Neural progenitor cell (in vitro differentiated cells): ENCODE measurements at regions not wholly inside any gene's neighbourhood (a gene's known extent, or its start where the extent isn't known, plus 50 kb on each side); places are given as distances from the start of the nearest gene placed in this dataset.

Experiments used
- DNase-seq: peaks from one replicate; pipeline ENCODE4 v3.0.0-alpha.2; 2016; ENCODE audit warnings: low spot score
- H2AFZ ChIP-seq: fragments of 200-600 bp; sonication (generic); replicated peaks from 2 replicates; pipeline ENCODE4 v1.6.1; 2016; ENCODE audit warnings: antibody characterized with exemption
- H3F3A ChIP-seq: fragments of 200-600 bp; sonication (generic); 2 replicates; pipeline ENCODE4 v1.6.1; 2016; ENCODE audit warnings: antibody characterized with exemption, low read depth
- H3K27ac ChIP-seq: fragments of 200-600 bp; sonication (generic); 2 replicates; pipeline ENCODE4 v1.5.1; 2016; ENCODE audit warnings: mild to moderate bottlenecking
- H3K27me3 ChIP-seq: fragments of 200-600 bp; sonication (generic); 2 replicates; pipeline ENCODE4 v1.6.1; 2016; ENCODE audit warnings: mild to moderate bottlenecking, moderate library complexity
- H3K36me3 ChIP-seq: fragments of 200-600 bp; sonication (generic); 2 replicates; pipeline ENCODE4 v1.5.1; 2016
- H3K4me1 ChIP-seq: fragments of 200-600 bp; sonication (generic); 2 replicates; pipeline ENCODE4 v1.6.1; 2016; ENCODE audit warnings: mixed run types
- H3K4me2 ChIP-seq: fragments of 200-600 bp; sonication (generic); 2 replicates; pipeline ENCODE4 v1.6.1; 2016
- H3K4me3 ChIP-seq: fragments of 200-600 bp; sonication (generic); 2 replicates; pipeline ENCODE4 v1.5.1; 2016
- H3K79me2 ChIP-seq: fragments of 200-600 bp; sonication (generic); 2 replicates; pipeline ENCODE4 v1.6.1; 2016; ENCODE audit warnings: low read depth
- H3K9ac ChIP-seq: fragments of 200-600 bp; sonication (generic); 2 replicates; pipeline ENCODE4 v1.6.1; 2016
- H3K9me3 ChIP-seq: fragments of 200-600 bp; sonication (generic); 2 replicates; pipeline ENCODE4 v1.5.1; 2016; ENCODE audit warnings: low read depth
- H4K20me1 ChIP-seq: fragments of 200-600 bp; sonication (generic); 2 replicates; pipeline ENCODE4 v1.6.1; 2016; ENCODE audit warnings: low read depth
- H3K27ac Mint-ChIP-seq: 3 replicates; pipeline ENCODE4 v1.8.0; 2021; ENCODE audit warnings: mixed read lengths
- H3K27me3 Mint-ChIP-seq: 2 replicates; pipeline ENCODE4 v1.8.0; 2022; ENCODE audit warnings: low read depth, mild to moderate bottlenecking, inconsistent platforms, moderate library complexity, mixed read lengths; ENCODE audit not compliant: insufficient read depth
- H3K36me3 Mint-ChIP-seq: 3 replicates; pipeline ENCODE4 v1.8.0; 2021; ENCODE audit warnings: mixed read lengths
- H3K4me1 Mint-ChIP-seq: 3 replicates; pipeline ENCODE4 v1.8.0; 2021; ENCODE audit warnings: mixed read lengths
- H3K4me3 Mint-ChIP-seq: 3 replicates; pipeline ENCODE4 v1.8.0; 2021; ENCODE audit warnings: mild to moderate bottlenecking, moderate library complexity, mixed read lengths
- H3K9me3 Mint-ChIP-seq: 3 replicates; pipeline ENCODE4 v1.8.0; 2020; ENCODE audit warnings: mixed read lengths
- CTCF ChIP-seq: fragments of 200-600 bp; sonication (generic); IDR thresholded peaks from 2 replicates; pipeline ENCODE4 v1.5.1; 2017; ENCODE audit warnings: antibody characterized with exemption, mild to moderate bottlenecking
- EZH2 ChIP-seq: fragments of 200-600 bp; sonication (generic); IDR thresholded peaks from 2 replicates; pipeline ENCODE4 v1.6.1; 2017; ENCODE audit warnings: antibody characterized with exemption, mild to moderate bottlenecking, moderate library complexity
- EZH2phosphoT487 ChIP-seq: fragments of 200-600 bp; sonication (generic); IDR thresholded peaks from 2 replicates; pipeline ENCODE4 v1.6.1; 2017; ENCODE audit warnings: antibody characterized with exemption

GRCh38 chr3:147654827-147655226, 245.7 kb downstream of the ZIC1 start:
- Mint-ChIP-seq H3K27me3 (no peaks in the 10 kb centered on the region), H3K27ac (no peak overlapping the region)
- H3K27ac ChIP-seq = no peak overlapping the region

GRCh38 chr3:147655236-147655635, 246.1 kb downstream of the ZIC1 start:
- Histone ChIP-seq H3K36me3 (no peaks in the 10 kb centered on the region), H3K4me3 (no peak overlapping the region), H2AFZ (no peak overlapping the region), H4K20me1 (no peaks in the 10 kb centered on the region), H3K4me1 (peaks cover 16% of the 10 kb centered on the region), H3K9ac (no peak overlapping the region), H3K27me3 (no peaks in the 10 kb centered on the region), H3K27ac (no peak overlapping the region), H3K9me3 (no peaks in the 10 kb centered on the region), H3K79me2 (no peaks in the 10 kb centered on the region), H3F3A (no peaks in the 10 kb centered on the region), H3K4me2 (no peak overlapping the region)
- H3K4me1 Mint-ChIP-seq = peaks cover 17% of the 10 kb centered on the region
- H3K36me3 Mint-ChIP-seq = peaks cover 7% of the 10 kb centered on the region
- no peak overlapping the region for H3K4me3 Mint-ChIP-seq
- no peak for DNase-seq
- H3K9me3 Mint-ChIP-seq = peaks cover 10% of the 10 kb centered on the region
- H3K27ac Mint-ChIP-seq = no peak overlapping the region
- TF ChIP-seq EZH2 = no peak
- H3K27me3 Mint-ChIP-seq = no peaks in the 10 kb centered on the region

More at GRCh38 chr3:147654827-147655226, 245.7 kb downstream of the ZIC1 start:
- H4K20me1 ChIP-seq = no peaks in the 10 kb centered on the region
- DNase-seq = no peak
- peaks cover 6% of the 10 kb centered on the region for H3K36me3 Mint-ChIP-seq
- no peak overlapping the region for H3K9ac ChIP-seq
- H3K4me3 ChIP-seq = no peak overlapping the region
- TF ChIP-seq EZH2 = no peak
- peaks cover 10% of the 10 kb centered on the region for H3K9me3 Mint-ChIP-seq
- H3K27me3 ChIP-seq = no peaks in the 10 kb centered on the region
- H3K4me1 Mint-ChIP-seq = peaks cover 17% of the 10 kb centered on the region
- no peaks in the 10 kb centered on the region for H3F3A ChIP-seq
- no peak overlapping the region for H3K4me3 Mint-ChIP-seq
- no peaks in the 10 kb centered on the region for H3K36me3 ChIP-seq
- peaks cover 16% of the 10 kb centered on the region for H3K4me1 ChIP-seq
- no peak overlapping the region for H2AFZ ChIP-seq
- H3K79me2 ChIP-seq = no peaks in the 10 kb centered on the region
- no peaks in the 10 kb centered on the region for H3K9me3 ChIP-seq
- H3K4me2 ChIP-seq = no peak overlapping the region

DNA sequence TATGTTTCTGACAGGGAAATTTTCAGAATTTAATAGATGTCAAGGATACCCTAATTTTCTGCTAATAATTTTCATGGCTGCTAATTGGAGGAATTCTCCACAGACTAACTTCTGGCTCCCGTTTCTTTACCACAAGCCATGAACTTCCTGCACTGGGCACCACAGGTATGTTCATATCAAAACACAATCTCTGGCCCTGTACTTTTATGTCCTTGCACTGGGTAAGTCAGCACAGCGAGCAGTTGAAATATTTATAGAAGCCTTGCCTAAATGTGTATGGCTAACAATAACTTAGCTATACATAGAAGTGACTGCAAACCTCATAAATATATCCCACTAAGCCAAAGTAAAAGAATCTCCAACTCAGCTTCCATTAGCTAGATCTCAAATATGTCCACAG, 246.9 kb downstream of the ZIC1 start:
- Histone ChIP-seq H3K9me3 (no peaks in the 10 kb centered on the region), H3F3A (no peaks in the 10 kb centered on the region), H3K79me2 (no peaks in the 10 kb centered on the region), H3K4me1 (peaks cover 16% of the 10 kb centered on the region), H3K9ac (no peak overlapping the region), H4K20me1 (no peaks in the 10 kb centered on the region), H3K27me3 (no peaks in the 10 kb centered on the region), H3K27ac (no peak overlapping the region), H3K4me2 (no peak overlapping the region), H3K36me3 (no peaks in the 10 kb centered on the region), H2AFZ (no peak overlapping the region), H3K4me3 (no peak overlapping the region)
- TF ChIP-seq EZH2 (no peak), EZH2phosphoT487 (no peak), CTCF (no peak)
- no peak for DNase-seq
- no peaks in the 10 kb centered on the region for H3K27me3 Mint-ChIP-seq
- H3K36me3 Mint-ChIP-seq = peaks cover 7% of the 10 kb centered on the region
- H3K4me3 Mint-ChIP-seq = no peak overlapping the region
- no peak overlapping the region for H3K27ac Mint-ChIP-seq
- peaks cover 17% of the 10 kb centered on the region for H3K4me1 Mint-ChIP-seq
- peaks cover 10% of the 10 kb centered on the region for H3K9me3 Mint-ChIP-seq

DNA sequence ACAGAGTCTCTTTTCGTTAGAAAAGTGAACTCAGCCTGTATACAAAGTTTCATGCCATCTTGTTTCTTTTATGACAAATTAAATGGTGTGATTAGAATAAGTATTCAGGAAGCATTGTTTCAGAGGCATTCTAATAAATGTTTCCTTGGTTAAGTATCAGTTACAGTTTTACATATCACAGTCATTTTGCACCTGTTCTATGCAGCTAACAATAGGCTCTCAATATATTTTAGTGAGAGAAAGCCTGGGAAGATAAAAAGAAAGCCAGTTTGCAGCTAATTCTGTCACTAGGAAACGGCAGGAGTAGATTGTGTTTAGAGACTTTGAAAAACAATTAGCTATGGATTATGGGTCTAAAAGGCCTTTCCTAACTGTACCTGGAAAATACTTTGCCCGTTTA, 252.8 kb downstream of the ZIC1 start:
- peaks cover 10% of the 10 kb centered on the region for H3K9me3 Mint-ChIP-seq
- peak overlapping the region; percentile 8 for H3K27ac Mint-ChIP-seq
- TF ChIP-seq EZH2 = no peak
- no peak for TF ChIP-seq CTCF
- no peak for TF ChIP-seq EZH2phosphoT487
- no peak overlapping the region for H3K27ac ChIP-seq
- H3K4me1 Mint-ChIP-seq = peaks cover 25% of the 10 kb centered on the region
- peaks cover 3% of the 10 kb centered on the region for H3K4me1 ChIP-seq
- H3K36me3 Mint-ChIP-seq = peaks cover 7% of the 10 kb centered on the region
- no peak overlapping the region for H2AFZ ChIP-seq
- H4K20me1 ChIP-seq = no peaks in the 10 kb centered on the region
- H3K36me3 ChIP-seq = no peaks in the 10 kb centered on the region
- H3K27me3 ChIP-seq = no peaks in the 10 kb centered on the region
- H3K9ac ChIP-seq = no peak overlapping the region
- H3K9me3 ChIP-seq = no peaks in the 10 kb centered on the region
- H3K4me2 ChIP-seq = no peak overlapping the region
- no peaks in the 10 kb centered on the region for H3K27me3 Mint-ChIP-seq
- DNase-seq = no peak
- H3K4me3 Mint-ChIP-seq = no peak overlapping the region
- no peak overlapping the region for H3K4me3 ChIP-seq
- no peaks in the 10 kb centered on the region for H3F3A ChIP-seq
- no peaks in the 10 kb centered on the region for H3K79me2 ChIP-seq
